COR-L47 (cell line): ENCODE measurements at regions not wholly inside any gene's neighbourhood (a gene's known extent, or its start where the extent isn't known, plus 50 kb on each side); places are given as distances from the start of the nearest gene placed in this dataset.
"Not testable (repeated sequence)": the region's sequence is repeated elsewhere in the genome, so short reads cannot be mapped to it uniquely, and the experiment has no call there.

Source experiments
- DNase-seq: peaks from one replicate; lab custom pipeline; 2025; lab: John Stamatoyannopoulos, UW

DNA sequence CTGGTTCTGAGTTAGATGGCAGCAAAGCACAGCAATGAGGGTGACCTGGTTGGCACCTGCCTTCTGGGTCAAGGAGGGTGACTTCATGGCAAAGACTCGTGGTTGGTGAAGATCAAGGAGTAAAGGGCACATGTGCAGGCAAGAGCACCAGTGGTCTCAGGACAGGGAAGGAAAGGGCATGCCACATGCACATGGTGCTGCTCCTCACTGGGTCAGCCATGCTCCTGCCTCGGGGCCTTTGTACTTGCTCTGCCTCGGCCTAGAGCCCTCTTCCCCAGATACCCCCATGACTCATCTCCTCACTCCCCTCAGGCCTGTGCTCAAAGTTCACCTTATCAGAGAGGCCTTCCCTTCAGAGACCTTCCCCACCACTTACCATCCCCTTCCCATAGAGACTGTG is 106.7 kb upstream of the KDM7A start:
- no peak for DNase-seq

GRCh38 chr7:140281960-140282359 is 105.2 kb upstream of the KDM7A start:
- no peak for DNase-seq

GRCh38 chr7:140281255-140281654 is 104.5 kb upstream of the KDM7A start:
- DNase-seq: no peak

GRCh38 chr7:140276001-140276400 is 99.2 kb upstream of the KDM7A start:
- no peak for DNase-seq

DNA sequence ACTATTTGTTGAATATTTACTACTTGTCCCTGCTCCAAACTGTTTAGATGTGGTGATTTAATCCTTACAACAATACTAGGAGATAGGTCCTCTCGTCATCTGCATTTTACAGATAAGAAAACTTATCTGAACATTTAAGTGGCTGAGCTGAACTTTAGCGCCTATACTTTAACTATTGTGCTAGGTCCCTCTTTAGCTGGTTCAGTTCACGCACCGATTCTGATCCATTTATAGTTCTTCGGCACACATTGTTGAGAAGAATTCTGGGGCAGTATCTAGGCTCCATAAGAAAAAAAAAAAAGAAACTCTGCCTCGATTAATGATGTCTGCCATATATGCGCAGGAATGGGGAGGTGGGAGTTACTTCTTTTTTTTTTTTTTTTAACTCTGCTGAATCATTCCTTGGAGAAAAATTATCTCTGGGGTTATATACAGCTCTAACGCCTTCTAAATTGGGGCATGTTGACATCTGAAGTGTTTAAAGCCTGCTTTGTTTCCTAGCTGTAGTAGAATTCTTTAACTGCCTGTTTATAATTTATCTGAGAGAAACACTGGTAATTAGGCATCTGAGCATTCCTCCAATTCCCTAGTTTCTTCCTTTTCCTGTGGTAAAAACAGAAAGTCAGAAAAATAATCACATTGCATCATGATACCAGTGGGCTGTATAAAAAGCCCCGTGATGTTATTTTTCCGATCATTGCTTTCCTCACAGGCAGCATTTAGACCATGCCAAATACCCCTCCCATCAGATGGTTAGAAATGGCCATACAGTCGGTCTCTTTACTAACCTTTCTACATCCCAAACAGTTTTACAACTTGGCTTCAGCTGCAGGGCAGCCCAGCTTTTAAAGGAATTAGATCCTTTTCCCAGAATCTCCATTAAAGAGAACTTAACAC is 98.5 kb upstream of the KDM7A start:
- no peak for DNase-seq

GRCh38 chr7:140273417-140273816 is 96.6 kb upstream of the KDM7A start:
- DNase-seq: no peak

DNA sequence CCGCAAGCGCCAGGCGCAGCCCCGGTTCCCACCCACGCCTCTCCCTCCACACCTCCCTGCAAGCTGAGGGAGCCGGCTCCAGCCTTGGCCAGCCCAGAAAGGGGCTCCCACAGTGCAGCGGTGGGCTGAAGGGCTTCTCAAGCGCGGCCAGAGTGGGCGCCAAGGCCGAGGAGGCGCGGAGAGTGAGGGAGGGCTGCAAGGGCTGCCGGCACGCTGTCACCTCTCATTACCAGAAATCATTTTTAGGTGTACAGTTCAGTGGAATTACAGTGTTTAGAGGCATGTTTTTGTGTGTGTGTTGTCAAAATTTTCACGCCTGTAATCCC is 94.8 kb upstream of the KDM7A start:
- DNase-seq: not testable (repeated sequence)

GRCh38 chr7:140269004-140269638 is 92.3 kb upstream of the KDM7A start:
- no peak for DNase-seq

DNA sequence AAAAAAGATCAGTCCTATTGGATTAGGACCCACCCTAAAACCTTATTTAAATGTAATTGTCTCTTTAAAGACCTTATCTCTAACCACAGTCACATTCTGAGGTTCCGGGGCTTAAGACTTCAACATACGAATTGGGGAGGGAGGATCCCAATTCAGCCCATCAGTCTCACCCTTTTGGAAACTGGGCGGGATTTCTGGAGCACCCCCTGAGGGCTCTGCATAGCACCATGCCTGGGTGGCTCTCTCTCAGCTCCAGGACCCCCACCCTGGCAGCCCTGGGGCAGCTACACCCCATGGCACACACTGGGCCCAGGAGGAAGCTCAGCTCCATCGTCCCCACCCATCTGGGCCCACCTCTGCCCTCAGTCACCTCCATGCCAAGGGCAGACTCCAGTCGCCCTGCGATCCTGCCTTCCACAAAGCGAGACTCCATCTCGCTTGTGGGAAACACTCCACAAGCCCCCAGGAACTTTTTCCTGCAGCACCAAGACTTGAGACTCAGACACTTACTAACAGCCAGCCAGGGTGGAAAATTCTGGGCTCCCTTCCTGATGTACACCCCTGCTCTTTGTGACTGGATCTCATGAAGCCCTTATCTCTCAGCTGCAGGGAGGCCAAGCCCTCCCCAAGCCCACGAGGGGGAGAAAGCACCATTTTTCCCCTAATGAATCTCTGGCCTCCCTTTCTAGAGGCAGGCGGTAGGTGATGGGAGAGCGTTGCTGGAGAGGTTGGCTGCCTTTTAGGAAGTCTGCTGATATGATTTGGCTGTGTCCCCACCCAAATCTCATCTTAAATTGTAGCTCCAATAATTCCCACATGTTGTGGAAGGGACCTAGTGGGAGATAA is 90.8 kb upstream of the KDM7A start:
- no peak for DNase-seq

DNA sequence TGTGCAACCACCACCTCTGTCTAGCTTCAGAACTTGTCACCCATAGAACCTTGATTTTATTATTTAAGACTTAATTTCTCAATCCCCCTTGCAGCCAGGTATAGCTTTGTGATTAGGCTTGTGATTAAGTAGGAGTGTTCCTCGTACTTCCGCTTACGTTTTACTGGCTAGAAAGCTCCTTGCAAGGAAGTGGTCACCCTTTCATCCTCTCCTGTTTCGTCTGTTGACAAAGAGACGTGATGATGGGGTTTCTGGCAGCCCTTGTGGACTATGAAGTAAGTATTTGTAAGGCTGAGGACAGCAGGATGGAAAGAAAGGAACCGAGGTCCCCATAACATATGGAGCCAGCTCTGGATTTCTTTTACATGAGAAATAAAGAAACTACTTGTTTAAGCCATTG is 86.5 kb upstream of the KDM7A start:
- no peak for DNase-seq

GRCh38 chr7:140262242-140262903 is 85.6 kb upstream of the KDM7A start:
- DNase-seq: no peak

DNA sequence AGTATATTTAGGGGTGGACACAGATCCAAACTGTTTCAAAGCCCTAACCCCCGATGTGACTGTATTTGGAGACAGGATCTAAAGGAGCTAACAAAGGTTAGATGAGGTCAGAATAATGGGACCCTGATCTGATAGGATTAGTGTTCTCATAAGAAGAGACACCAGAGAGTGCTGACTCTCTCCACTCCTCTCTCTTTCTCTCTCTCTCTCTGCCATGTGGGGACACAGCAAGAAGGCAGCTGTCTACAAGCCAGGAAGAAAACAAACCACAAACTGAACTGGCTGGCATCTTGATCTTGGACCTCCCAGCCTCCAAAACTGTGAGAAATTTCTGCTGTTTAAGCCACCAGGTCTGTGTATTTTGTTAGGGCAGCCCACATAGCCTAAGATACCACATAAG is 84.7 kb upstream of the KDM7A start:
- DNase-seq: no peak

DNA sequence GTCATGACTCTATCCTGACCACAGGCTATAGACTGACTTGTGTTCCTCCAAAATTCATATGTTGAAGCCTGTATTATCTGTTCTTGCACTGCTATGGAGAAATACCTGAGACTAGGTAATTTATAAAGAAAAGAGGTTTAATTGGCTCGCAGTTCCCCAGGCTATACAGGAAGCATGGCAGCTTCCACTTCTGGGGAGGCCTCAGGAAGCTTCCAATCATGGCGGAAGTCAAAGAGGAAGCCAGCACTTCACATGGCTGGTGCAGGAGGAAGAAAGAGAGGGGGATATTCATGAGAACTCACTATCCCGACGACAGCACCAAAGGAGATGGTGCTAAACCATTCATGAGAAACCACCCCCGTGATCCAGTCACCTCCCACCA is 84.3 kb upstream of the KDM7A start:
- DNase-seq: no peak

DNA sequence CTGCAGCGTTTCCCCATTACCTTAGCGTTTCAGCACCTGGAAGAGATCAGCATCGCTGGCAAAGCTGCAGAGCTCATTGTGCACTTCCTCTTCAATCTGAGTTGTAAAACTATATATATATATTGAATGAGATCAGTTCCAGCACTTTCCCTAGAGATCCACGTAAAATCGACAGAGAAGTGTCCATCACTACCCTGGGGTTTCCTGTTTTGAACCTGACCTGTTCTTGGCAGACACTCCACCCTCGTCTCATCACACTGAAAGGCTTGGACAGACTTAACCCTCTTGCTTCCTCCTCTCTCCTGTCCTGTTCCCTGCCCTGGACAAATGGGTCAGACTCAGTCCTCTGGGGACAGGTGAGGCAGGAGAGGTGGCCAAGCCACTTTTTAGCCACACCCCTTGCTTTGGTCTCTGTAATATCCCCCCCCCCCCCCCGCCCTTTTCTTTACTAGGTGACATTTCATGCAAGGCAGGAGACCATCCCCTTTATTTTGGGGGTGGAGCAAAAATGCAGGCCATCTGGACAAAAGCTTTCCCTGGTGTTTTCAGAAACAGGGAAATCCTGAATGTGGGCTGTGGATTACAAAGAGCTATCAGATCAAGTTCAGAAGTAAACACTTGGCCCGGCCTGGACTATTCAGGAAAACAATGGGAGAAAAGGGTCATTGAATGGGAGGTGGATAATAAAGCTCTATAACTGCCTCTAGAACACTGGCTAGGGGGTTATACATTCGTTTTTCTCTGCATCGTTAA is 83.7 kb upstream of the KDM7A start:
- DNase-seq: no peak

DNA sequence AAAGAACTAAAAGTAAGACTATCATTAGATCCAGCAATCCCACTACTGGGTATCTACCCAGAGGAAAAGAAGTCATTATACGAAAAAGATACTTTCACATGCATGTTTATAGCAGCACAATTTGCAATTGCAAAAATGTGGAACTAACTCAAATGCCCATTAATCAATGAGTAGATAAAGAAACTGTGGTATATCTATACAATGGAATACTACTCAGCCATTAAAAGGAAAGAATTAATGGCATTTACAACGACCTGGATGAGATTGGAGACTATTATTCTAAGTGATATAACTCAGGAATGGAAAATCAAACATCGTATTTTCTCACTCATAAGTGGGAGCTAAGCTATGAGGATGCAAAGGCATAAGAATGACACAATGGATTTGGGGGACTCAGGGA is 80.5 kb upstream of the KDM7A start:
- DNase-seq: not testable (repeated sequence)

DNA sequence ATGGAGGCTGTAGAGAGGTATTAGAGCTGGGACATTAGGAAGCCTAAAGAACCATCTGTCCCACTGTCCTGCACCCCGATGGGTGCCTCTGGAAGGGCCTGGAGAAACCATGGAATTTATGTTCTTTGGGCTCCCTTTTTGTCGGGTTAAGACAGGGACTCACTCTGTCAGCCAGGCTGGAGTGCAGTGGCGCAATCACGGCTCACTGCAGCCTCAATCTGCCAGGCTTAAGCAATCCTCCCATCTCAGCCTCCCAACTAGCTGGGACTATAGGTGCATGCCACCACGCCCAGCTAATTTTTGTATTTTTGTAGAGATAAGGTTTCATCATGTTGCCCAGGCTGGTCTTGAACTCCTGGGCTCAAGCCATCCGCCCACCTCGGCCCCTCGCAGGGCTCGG is 78.2 kb upstream of the KDM7A start:
- not testable (repeated sequence) for DNase-seq

GRCh38 chr7:140249036-140249806 is 72.4 kb upstream of the KDM7A start:
- DNase-seq: no peak

DNA sequence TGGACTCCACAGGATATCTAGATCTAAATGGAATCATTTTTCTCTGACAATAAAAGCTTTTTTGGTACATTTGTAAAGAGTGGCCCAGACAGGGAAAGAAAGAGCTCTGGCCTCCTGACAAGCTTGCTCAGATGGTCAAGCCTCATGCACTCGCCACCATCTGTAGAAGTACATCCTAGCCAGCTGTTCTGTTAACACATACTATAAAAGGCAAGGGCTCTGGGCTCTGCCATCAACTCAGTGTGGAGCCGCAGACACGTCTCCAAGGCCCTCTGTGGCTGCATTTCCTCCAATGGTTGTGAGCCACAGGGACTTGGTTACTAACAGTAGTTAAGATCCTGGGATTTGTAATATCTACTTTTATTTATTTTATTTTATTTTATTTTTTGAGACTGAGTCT is 70.8 kb upstream of the KDM7A start:
- DNase-seq: no peak

DNA sequence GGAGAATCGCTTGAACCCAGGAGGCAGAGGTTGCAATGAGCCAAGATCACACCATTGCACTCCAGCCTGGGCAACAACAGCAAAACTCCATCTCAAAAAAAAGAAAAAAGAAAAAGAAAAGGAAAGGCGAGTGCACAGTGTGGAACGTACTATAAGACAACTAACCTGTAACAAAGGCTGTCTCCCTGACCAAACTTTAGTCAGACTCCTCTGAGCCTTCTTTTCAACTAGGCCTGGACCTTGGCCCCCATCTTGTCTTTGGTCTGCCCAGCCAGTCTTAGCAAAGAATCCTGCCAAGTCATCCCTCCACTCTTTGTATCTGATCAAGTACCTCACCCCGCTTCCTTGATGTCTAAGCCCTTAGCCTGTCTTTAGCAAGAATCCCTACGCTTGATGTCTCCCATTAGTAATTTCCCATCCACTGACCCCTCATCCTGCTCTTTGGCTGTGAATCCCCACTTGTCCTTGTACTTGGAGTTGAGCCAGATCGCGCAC is 68.9 kb upstream of the KDM7A start:
- DNase-seq: no peak
